Keratinocyte (primary cell): ENCODE measurements at regions not wholly inside any gene's neighbourhood (a gene's known extent, or its start where the extent isn't known, plus 50 kb on each side); places are given as distances from the start of the nearest gene placed in this dataset.

Source experiments
- CTCF ChIP-seq, 3 experiments: IDR thresholded peaks in 1 of 3; conservative IDR thresholded peaks in 1 of 3; optimal IDR thresholded peaks in 1 of 3; 2 replicates in 2 of 3; 3 replicates in 1 of 3; pipeline versions ENCODE3 to v1.5.1; 2011; ENCODE audit warnings: low read length in 3 of 3, mild to moderate bottlenecking in 3 of 3, moderate library complexity in 2 of 3, control low read depth in 1 of 3, inconsistent platforms in 1 of 3; ENCODE audit not compliant: insufficient read depth in 2 of 3; ENCODE audit errors: extremely low read depth in 1 of 3
- EZH2 ChIP-seq: IDR thresholded peaks from one replicate; pipeline ENCODE4 v1.6.1; 2012; ENCODE audit warnings: inconsistent platforms, mild to moderate bottlenecking, low read length, moderate library complexity

GRCh38 chrX:20454117-20454516, 187.4 kb upstream of the RPS6KA3 start:
- no peak for TF ChIP-seq CTCF (optimal IDR thresholded peaks at IDR 0.05 in 1 of 3, IDR thresholded peaks at IDR 0.05 in 1 of 3, conservative IDR thresholded peaks at IDR 0.05 in 1 of 3; ENCODE audit: extremely low read depth in 1 of 3, insufficient read depth in 2 of 3, low read length in 3 of 3)
- no peak for TF ChIP-seq EZH2
